WI38 (cell line): ENCODE measurements at regions not wholly inside any gene's neighbourhood (a gene's known extent, or its start where the extent isn't known, plus 50 kb on each side); places are given as distances from the start of the nearest gene placed in this dataset.

Experiments
- H3K4me3 ChIP-seq: 2 replicates; pipeline ENCODE4 v1.5.1; 2011; ENCODE audit warnings: low read depth, mild to moderate bottlenecking, control low read depth, low read length
- CTCF ChIP-seq: IDR thresholded peaks from 2 replicates; pipeline ENCODE4 v1.5.1; 2012; ENCODE audit warnings: low read depth, mild to moderate bottlenecking, control low read depth, low read length

GRCh38 chr2:204264621-204265140, 280.6 kb upstream of the PARD3B start:
- no peak for TF ChIP-seq CTCF
- no peak overlapping the region for H3K4me3 ChIP-seq

- no peak for TF ChIP-seq CTCF
- no peak overlapping the region for H3K4me3 ChIP-seq
Measured at GRCh38 chr2:204265681-204266181, 279.5 kb upstream of the PARD3B start.

- H3K4me3 ChIP-seq, result no peak overlapping the region
- no peak for TF ChIP-seq CTCF
Measured at GRCh38 chr2:204268458-204268857, 276.8 kb upstream of the PARD3B start.

GRCh38 chr2:204268971-204269370, 276.3 kb upstream of the PARD3B start:
- H3K4me3 ChIP-seq, result no peak overlapping the region
- TF ChIP-seq CTCF, result no peak

- H3K4me3 ChIP-seq, result no peak overlapping the region
- no peak for TF ChIP-seq CTCF
Measured at GRCh38 chr2:204272089-204272488, 273.2 kb upstream of the PARD3B start.

- no peak for TF ChIP-seq CTCF
- no peak overlapping the region for H3K4me3 ChIP-seq
Measured at GRCh38 chr2:204272610-204273287, 272.5 kb upstream of the PARD3B start.

- TF ChIP-seq CTCF, result no peak
- no peak overlapping the region for H3K4me3 ChIP-seq
Measured at GRCh38 chr2:204274429-204274828, 270.8 kb upstream of the PARD3B start.
